Astrocyte (in vitro differentiated cells and primary cell): ENCODE measurements at regions not wholly inside any gene's neighbourhood (a gene's known extent, or its start where the extent isn't known, plus 50 kb on each side); places are given as distances from the start of the nearest gene placed in this dataset.

Source experiments
- CTCF ChIP-seq: IDR thresholded peaks from 2 replicates; pipeline ENCODE4 v1.5.1; 2011; ENCODE audit warnings: low read depth, mild to moderate bottlenecking, inconsistent platforms, low read length, moderate library complexity; ENCODE audit not compliant: insufficient read depth
- EZH2 ChIP-seq: IDR thresholded peaks from 2 replicates; pipeline ENCODE4 v1.6.1; 2012; ENCODE audit warnings: mild to moderate bottlenecking, low read length, inconsistent platforms; ENCODE audit not compliant: insufficient read depth

DNA sequence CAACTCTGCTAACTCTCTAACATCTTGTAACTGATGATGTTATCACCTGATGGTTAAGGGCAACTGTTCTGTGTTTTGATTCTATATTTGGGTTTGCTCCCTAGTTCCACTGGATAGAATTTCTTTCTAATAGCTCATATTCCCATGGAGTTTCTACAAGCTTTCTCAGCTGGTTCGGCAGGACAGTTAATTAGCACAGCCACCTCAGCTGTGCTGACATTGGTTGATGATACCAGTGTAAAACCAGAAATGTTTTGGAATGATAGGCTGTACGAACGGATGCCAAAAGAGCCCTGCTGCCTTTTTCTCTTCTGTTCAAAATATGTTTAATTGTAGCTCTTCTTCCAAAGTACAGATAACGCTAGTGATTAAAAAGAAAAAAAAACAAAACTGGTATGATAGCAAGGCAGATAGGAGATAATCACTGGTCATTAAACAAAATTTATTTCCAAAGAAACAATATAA is 440.5 kb upstream of the ZNF608 start:
- TF ChIP-seq EZH2 = no peak
- TF ChIP-seq CTCF = no peak
